Activated naive CD4-positive, alpha-beta T cell treated with anti-CD3 and anti-CD28 coated beads, Interleukin-2, amount 50 U/mL, for 72 hours (primary cell): ENCODE measurements at regions not wholly inside any gene's neighbourhood (a gene's known extent, or its start where the extent isn't known, plus 50 kb on each side); places are given as distances from the start of the nearest gene placed in this dataset.

Source experiments
- ATAC-seq, 2 donors: fragments of 150-1000 bp; cut with Tn5 transposase; 2 replicates each; pipeline ENCODE4 v1.10.0; 2021; ENCODE audit warnings: mild to moderate bottlenecking in 2 of 2, moderate library complexity in 2 of 2
- DNase-seq, 2 donors: peaks; one replicate each; pipeline ENCODE4 v3.0.0; 2021 to 2022; ENCODE audit warnings: low spot score in 2 of 2
- H3K27ac Mint-ChIP-seq, 2 donors: one replicate each; pipeline ENCODE4 v1.8.0; 2022; ENCODE audit warnings: mild to moderate bottlenecking in 2 of 2, mixed read lengths in 2 of 2
- H3K36me3 Mint-ChIP-seq, 2 donors: one replicate each; pipeline ENCODE4 v1.8.0; 2022; ENCODE audit warnings: mixed read lengths in 2 of 2
- H3K9me3 Mint-ChIP-seq, 2 donors: one replicate each; pipeline ENCODE4 v1.8.0; 2022; ENCODE audit warnings: mixed read lengths in 2 of 2

DNA sequence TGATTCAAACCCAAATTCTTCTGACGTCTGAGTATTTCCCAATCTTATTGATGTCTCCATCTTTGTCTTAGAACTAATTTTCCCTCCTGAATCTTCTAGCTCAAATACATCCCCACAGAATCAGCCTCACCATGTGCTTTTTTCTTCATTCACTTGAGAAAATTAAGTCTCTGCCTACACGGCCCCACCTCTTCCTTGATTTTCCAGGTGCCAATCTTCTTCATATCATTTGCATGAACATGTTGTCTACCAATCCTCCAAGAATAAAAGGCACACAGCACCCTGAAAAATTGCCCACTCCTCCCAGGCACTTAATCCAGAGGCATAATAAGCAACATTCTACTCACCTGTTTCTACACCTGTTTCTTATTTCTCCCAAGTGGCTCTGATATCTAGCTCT lies 408.1 kb upstream of the NBEA start:
- Mint-ChIP-seq H3K27ac (no peak overlapping the region), H3K9me3 (peaks cover 6 to 8% of the 10 kb centered on the region in 2 donors), H3K36me3 (no peaks in the 10 kb centered on the region)
- ATAC-seq (no peak), DNase-seq (no peak)

DNA sequence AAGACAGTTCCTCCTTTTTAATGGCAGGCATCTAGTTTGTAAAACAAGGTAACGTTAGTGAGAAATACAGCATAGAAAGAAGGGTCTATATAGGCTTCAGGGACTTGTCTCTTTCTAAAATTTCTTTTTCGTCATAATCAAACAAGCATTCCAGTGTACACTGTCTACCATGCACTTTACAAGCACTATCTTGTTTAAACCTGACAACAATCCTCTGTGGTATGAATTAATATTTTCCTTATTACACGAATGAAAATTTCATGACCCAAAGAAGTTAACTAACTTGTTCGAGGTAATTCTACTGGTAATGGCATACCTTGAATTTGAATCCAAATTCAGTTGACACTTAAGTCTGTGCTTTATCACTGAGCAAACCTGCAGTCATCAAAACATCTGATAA lies 399.7 kb upstream of the NBEA start:
- Mint-ChIP-seq H3K27ac (no peak overlapping the region), H3K36me3 (no peaks in the 10 kb centered on the region), H3K9me3 (no peaks in the 10 kb centered on the region)
- ATAC-seq = no peak
- no peak for DNase-seq

DNA sequence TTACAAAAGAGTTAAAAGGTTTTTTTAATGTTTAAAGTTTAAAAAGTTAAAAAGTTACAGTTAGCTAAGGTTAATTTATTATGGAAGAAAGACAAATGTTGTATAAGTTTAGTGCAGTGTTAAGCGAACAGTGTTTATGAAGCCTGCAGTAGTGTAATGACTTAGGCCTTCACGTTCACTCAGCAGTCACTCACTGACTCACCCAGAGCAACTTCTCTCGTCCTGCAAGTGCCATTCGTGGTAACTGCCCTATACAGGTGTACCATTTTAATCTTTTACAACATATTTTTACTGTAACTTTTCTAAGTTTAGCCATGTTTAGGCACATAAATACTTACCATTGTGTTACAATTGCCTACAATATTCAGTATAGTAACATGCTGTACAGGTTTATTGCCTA lies 398.2 kb upstream of the NBEA start:
- no peak overlapping the region for H3K27ac Mint-ChIP-seq
- DNase-seq (no peak), ATAC-seq (no peak)
- H3K9me3 Mint-ChIP-seq = peaks cover 0 to 8% of the 10 kb centered on the region in 2 donors
- no peaks in the 10 kb centered on the region for H3K36me3 Mint-ChIP-seq

DNA sequence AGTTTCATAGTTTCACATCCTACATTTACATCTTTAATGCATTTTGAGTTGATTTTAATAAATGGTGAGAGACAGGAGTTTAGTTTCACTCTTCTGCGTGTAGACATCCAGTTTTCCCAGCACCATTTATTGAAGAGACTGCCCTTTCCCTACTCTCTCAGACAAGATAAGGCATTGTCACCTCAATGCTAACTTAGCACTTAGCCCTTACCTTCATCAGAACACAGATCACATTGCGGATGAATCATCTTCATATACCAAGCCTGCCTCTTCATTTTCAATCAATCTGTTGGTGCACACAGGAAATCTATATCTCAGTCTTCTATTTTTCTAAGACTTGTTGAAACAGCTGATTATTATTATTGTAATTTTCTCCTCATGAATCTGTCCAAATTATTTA lies 396.6 kb upstream of the NBEA start:
- ATAC-seq (no peak), DNase-seq (no peak)
- no peak overlapping the region for H3K27ac Mint-ChIP-seq
- H3K9me3 Mint-ChIP-seq = peaks cover 0 to 8% of the 10 kb centered on the region in 2 donors
- no peaks in the 10 kb centered on the region for H3K36me3 Mint-ChIP-seq

DNA sequence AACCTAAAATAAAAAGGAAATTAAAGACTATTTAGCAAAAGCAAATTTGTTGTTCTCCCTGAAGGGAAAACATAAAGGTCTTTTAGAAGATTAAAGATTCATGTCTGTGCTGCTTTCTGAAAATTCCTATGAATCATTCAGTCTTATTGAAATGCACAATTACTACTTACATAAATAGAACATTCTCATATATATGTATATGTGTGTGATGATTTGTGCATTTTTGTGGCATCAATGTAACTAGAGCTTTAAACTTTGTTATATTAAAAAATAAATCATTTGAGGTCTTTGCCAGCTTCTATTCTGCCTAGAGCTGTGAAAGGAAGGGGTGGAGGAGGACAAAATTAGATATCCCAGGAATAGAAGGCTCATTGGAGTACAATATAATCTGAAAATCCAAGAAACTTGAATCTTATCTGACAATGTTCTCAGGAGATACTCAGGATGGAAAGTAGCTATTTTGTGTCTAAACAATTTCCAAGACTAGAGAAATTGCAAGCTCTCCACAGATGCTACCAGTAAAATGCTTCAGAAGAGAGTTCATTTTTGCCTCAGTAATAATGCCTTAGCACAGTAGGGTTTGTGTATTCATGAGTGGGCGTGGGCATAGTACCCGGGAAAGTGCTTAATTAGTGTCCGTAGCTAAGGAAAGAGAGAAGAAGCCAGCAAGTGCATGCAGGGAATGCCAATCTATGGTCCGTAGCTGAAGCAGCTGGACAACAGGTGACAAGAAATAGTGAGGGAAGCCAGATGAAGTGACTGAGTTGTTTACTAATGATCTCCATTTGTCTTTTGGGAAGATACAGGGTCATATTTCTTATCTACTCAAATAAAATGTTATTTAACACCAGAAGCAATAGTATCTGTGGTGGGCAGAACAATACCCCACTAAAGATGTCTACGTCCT lies 395.5 kb upstream of the NBEA start:
- H3K27ac Mint-ChIP-seq = no peak overlapping the region
- ATAC-seq = no peak
- H3K9me3 Mint-ChIP-seq = peaks cover 0 to 8% of the 10 kb centered on the region in 2 donors
- no peaks in the 10 kb centered on the region for H3K36me3 Mint-ChIP-seq
- DNase-seq = no peak

DNA sequence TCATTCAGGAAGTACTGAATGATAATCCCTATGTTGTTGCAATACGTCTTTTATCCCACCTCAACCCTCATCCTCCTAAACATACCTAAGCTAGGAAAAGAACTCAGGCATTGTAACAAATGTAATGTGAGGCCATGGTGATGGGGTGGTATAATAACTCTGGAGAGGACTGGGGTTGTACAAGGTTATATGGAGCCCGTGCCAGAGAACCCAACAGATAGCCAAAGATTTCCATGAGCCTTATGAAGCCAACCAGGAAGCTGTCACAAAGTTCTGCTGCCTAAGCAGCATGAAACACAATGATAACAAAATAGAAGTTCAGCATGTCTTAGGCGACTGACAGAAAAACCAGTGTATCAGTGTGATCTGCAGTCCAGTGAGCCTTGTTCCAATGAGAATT lies 394.1 kb upstream of the NBEA start:
- H3K27ac Mint-ChIP-seq = no peak overlapping the region
- ATAC-seq (no peak), DNase-seq (no peak)
- H3K36me3 Mint-ChIP-seq = no peaks in the 10 kb centered on the region
- peaks cover 0 to 8% of the 10 kb centered on the region in 2 donors for H3K9me3 Mint-ChIP-seq

DNA sequence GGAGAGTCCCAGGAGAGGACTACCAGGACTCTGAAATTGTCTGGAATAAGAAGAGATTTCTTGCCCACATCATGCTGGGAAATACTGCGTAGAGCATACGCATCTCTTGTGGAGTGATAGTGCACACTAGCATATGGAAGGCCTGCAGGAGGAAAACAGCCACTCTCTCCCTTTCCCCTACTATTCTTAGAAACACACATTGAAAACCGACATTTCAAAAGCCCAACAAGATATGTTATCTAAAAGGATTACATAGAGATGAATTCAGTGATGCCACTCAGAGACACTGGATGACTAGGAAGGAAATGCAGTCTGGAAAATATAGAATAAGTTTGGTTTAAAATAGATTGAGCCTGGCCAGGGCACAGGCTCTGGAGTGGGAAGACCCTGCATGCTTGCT lies 388.7 kb upstream of the NBEA start:
- no peak for ATAC-seq
- no peaks in the 10 kb centered on the region for H3K36me3 Mint-ChIP-seq

DNA sequence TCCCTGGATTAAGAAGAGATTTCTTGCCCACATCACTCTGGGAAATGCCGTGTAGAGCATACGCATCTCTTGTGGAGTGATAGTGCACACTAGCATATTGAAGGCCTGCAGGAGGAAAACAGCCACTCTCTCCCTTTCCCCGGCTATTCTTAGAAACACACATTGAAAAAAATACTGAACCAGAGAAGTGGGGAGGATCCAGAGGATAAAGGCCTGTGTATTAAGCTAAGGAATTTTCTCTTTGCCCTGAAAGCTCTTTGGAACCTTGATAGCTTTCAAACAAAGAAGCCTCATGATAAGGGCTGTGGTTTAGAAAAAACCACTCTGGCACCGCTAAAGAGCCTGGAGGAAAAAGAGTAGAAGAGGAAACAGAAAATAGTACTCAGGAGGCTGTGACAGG lies 386.1 kb upstream of the NBEA start:
- no peak for ATAC-seq
- H3K27ac Mint-ChIP-seq = no peak overlapping the region
- DNase-seq = no peak

More for the DNA sequence above, 388.7 kb upstream of the NBEA start:
- DNase-seq = no peak
- H3K27ac Mint-ChIP-seq = no peak overlapping the region
- peaks cover 0 to 9% of the 10 kb centered on the region in 2 donors for H3K9me3 Mint-ChIP-seq

DNA sequence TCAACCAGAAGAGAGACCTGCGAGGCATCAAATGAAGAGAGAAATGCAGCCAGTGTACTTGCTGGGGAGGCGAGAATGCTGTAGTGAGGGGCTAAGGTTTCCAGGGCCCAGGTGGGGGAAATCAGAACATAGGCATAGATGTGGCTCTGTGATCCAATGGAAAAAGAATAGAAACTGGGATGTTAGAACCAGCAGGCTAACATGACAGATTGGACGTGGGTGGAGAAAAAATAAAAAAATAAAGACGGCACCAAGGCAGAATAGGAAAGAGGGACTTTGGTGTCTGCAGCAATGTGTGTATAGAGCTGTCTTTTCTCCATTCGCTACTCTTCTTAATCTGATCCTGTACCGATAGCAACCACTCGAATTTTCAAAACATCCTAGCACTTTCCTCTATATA lies 381.0 kb upstream of the NBEA start:
- no peak for ATAC-seq
- peaks cover 10 to 14% of the 10 kb centered on the region in 2 donors for H3K9me3 Mint-ChIP-seq
- H3K36me3 Mint-ChIP-seq = no peaks in the 10 kb centered on the region
- H3K27ac Mint-ChIP-seq = no peak overlapping the region
- DNase-seq = no peak

More for the DNA sequence above, 386.1 kb upstream of the NBEA start:
- Mint-ChIP-seq H3K9me3 (peaks cover 0 to 7% of the 10 kb centered on the region in 2 donors), H3K36me3 (no peaks in the 10 kb centered on the region)

DNA sequence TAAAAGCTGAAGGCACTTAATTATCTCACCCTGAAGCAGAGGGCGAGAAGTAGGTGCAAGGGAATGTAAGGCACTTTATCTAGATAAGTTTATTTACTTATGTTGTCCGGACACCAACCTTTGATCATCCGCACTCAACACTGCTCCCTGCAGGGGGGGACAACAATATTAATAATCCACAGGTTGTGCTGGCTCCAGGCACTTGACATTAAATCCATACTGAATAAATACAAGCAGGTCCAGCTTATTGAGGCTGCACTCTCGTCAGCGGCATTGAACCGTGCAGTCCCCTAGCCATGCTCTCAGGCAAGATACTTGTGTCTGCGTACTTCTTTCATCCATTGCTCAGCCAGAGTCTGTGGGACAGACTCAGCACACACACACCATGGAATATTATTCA lies 374.5 kb upstream of the NBEA start:
- no peak for ATAC-seq
- peaks cover 0 to 4% of the 10 kb centered on the region in 2 donors for H3K36me3 Mint-ChIP-seq
- no peak overlapping the region for H3K27ac Mint-ChIP-seq
- H3K9me3 Mint-ChIP-seq = peaks cover 5 to 18% of the 10 kb centered on the region in 2 donors
- DNase-seq = no peak

DNA sequence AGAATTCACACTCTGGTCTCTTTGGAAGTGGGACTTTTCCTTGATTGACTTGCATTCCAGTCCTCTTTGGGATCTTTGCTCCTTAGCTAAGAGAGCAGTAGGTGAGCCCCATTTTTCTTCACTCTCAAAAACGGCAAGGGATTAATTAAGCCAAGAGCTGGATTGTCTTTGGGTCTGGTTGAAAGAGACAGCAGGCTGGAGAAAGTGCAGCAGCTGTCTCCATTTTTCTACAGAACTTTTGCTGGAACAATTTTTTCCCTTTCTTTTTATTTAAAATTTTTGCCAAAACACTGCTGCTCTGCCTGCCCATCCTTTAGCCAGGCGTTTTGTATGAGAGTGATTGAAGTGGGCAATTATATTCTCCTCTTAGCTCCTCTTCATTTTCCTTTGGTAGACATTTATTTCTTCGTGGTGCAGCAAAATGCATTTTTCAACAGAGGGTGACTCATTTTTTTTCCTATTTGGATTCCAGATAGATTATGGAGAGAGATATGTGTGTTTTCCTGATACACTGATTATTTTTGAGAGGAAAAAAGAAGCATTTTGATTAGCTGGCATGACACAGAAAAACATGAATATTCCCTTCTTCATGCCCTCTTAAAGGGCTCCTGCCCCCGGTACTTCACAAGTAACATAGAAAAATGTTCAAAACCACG lies 371.2 kb upstream of the NBEA start:
- DNase-seq = no peak
- Mint-ChIP-seq H3K27ac (no peak overlapping the region), H3K9me3 (peaks cover 0 to 14% of the 10 kb centered on the region in 2 donors), H3K36me3 (peaks cover 0 to 4% of the 10 kb centered on the region in 2 donors)
- no peak for ATAC-seq

DNA sequence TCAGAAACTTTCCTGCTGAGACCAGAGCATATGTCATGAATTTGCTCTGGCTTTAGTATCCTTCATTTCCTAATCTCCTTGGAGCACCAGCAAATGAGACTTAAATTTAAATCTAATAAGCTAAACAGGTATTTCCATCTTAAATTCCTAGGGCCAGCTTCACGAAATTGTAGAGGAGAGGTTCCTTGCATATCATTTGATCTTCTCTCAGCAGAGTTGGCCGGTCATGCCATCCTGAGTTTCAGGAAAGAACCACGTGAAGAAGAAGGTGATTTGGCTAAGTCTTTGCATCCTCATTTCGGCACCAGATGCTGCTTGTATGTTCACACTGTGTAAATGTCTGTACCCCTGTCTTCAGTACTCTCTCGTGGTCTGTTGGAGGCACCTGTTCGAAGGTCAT lies 370.4 kb upstream of the NBEA start:
- Mint-ChIP-seq H3K9me3 (peaks cover 4 to 18% of the 10 kb centered on the region in 2 donors), H3K36me3 (peaks cover 0 to 4% of the 10 kb centered on the region in 2 donors), H3K27ac (no peak overlapping the region)
- ATAC-seq (no peak), DNase-seq (no peak)

DNA sequence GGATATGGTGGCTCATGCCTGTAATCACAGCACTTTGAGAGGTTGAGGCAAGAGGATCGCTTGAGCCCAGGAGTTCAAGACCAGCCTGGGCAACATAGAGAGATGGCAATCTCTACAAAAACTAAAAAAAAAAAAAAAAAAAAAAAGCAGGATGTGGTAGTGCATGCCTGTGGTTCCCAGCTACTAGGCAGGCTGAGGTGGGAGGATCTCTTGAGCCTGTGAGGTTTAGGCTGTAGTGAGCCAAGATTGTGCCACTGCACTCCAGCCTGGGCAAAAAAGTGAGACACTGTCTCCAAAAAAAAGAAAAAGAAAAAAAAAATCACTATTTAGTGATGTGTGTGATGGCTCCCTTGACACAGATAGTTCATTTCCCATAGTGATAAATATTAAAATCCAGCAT lies 365.0 kb upstream of the NBEA start:
- DNase-seq (no peak), ATAC-seq (no peak)
- no peaks in the 10 kb centered on the region for H3K36me3 Mint-ChIP-seq
- peaks cover 3 to 4% of the 10 kb centered on the region in 2 donors for H3K9me3 Mint-ChIP-seq
- H3K27ac Mint-ChIP-seq = no peak overlapping the region

DNA sequence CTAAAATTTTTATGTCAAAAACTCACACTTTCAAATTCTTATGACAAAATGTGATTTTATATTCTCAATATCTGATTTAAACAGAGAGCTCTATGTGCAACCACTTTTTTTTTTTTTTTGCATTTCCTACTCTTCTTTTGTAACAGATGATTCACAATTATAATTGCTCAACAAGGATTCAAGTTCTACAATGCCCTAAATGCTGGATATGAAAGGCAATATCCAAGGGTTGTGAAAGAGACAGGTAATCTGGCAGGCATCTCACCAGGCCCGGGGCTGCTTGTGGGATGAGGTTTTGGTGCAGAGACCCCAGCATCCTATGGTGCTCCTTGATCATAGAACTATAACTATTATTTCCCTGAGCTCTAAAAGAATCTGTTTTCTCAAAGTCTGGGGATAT lies 363.6 kb upstream of the NBEA start:
- DNase-seq (no peak), ATAC-seq (no peak)
- Mint-ChIP-seq H3K27ac (no peak overlapping the region), H3K9me3 (peaks cover 3 to 4% of the 10 kb centered on the region in 2 donors), H3K36me3 (no peaks in the 10 kb centered on the region)

DNA sequence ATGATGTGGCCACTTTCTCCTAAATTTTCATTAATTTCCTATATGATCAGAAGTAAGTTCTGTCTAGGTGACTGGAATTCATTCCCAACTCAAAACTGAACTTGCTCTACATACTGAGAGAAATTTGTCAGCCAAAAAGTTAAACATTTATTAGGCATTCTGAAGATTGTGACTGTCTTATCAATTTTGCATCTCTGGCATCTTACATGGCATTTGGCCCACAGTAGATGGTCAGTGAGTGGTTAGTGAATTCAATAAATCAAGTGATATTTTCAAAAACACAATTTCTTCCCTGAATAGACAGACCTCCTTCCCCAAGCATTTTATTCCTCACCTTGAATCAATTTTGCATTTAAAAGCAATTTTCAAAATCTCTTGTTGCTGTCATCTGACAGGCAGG lies 363.2 kb upstream of the NBEA start:
- Mint-ChIP-seq H3K9me3 (peaks cover 3 to 4% of the 10 kb centered on the region in 2 donors), H3K36me3 (no peaks in the 10 kb centered on the region), H3K27ac (no peak overlapping the region)
- no peak for DNase-seq
- ATAC-seq = no peak

DNA sequence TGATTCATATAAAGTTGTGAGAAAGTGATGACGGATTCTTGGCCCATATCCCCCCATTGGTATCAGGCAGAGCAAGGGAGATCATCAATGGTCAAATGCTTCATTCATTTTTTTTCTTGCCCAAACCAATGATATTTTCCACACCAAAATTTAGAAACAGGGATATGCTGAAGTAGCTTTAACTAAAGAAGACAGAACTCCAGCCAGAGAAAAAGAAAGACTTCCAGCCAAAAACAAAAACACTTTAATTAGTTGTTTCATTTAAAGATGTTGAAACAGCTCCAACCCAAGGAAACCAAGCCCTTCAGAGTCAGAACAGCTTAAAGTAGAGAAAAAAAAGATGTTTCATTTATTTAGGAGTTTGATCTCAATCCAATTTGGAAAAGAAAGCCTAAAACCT lies 358.9 kb upstream of the NBEA start:
- no peak for DNase-seq
- no peak for ATAC-seq
- no peak overlapping the region for H3K27ac Mint-ChIP-seq
- no peaks in the 10 kb centered on the region for H3K36me3 Mint-ChIP-seq
- H3K9me3 Mint-ChIP-seq = no peaks in the 10 kb centered on the region

DNA sequence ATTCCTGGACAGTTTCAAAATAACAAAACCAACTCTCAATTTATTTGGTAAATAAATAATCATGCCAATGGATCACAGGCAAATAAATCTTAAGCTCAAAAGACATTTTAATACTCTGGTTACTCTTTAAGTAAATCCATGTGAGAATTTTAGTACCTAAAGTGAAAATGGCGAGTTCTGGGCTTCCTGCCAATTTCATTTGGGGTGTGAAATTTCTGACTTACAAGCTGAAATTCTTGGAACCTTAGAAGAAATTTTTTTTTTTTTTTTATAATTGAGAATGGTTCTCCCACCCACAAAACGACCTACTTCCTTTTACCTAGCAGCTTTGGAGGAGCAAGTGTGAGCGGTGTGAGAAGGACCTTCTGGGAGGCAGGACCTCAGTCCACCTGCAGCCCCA lies 354.5 kb upstream of the NBEA start:
- peaks cover 0 to 4% of the 10 kb centered on the region in 2 donors for H3K9me3 Mint-ChIP-seq

DNA sequence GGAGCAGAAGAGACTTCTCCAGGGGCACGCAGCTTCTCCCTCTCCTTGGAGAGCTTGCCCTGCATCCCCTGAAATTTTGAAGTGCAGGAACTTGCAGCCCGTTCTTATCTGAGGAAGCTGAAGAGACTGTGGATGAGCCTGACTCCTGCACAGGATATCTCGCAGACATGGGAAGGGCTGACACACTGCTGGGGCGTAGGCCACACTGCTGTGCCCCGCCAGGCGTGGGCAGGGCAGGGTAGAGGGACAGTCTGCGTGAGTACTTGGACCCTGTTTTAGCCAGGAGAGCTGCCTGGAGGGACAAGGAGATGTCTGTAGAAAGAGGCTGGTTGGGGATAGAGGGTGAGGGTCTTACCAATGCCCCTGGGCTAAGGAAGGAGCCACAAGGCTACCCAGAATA lies 353.7 kb upstream of the NBEA start:
- Mint-ChIP-seq H3K27ac (no peak overlapping the region), H3K36me3 (no peaks in the 10 kb centered on the region), H3K9me3 (peaks cover 0 to 4% of the 10 kb centered on the region in 2 donors)
- ATAC-seq = no peak
- DNase-seq = no peak

More for the DNA sequence above, 354.5 kb upstream of the NBEA start:
- DNase-seq = no peak
- no peak for ATAC-seq
- H3K36me3 Mint-ChIP-seq = no peaks in the 10 kb centered on the region
- H3K27ac Mint-ChIP-seq = no peak overlapping the region
